Psoas muscle (tissue), 7 donors: ENCODE measurements at regions not wholly inside any gene's neighbourhood (a gene's known extent, or its start where the extent isn't known, plus 50 kb on each side); places are given as distances from the start of the nearest gene placed in this dataset.

Experiments
- ATAC-seq, 4 donors: fragments of 200-7000 bp; cut with Tn5 transposase; one replicate each; pipeline ENCODE4 v1.9.1; 2020; ENCODE audit warnings: moderate library complexity in 3 of 4, mild to moderate bottlenecking in 2 of 4
- DNase-seq, 2 donors: peaks; one replicate each; pipeline ENCODE4 v3.0.0-alpha.2; 2020
- H3K27ac ChIP-seq: fragments of 200-600 bp; one replicate; pipeline ENCODE4 v1.8.0; 2022
- H3K27me3 ChIP-seq, 3 donors: fragments of 200-600 bp in 1 of 3; one replicate each; pipeline versions ENCODE4 v1.6.1 to v1.8.0; 2013 to 2022; ENCODE audit warnings: low read length in 2 of 3, mild to moderate bottlenecking in 2 of 3, moderate library complexity in 1 of 3; ENCODE audit not compliant: insufficient read depth in 3 of 3
- H3K36me3 ChIP-seq, 2 donors: fragments of 200-600 bp in 1 of 2; one replicate each; pipeline versions ENCODE4 v1.6.1 to v1.8.0; 2013 to 2022; ENCODE audit warnings: low read depth in 1 of 2, mild to moderate bottlenecking in 1 of 2, moderate library complexity in 1 of 2; ENCODE audit not compliant: insufficient read depth in 1 of 2
- H3K4me1 ChIP-seq: fragments of 200-600 bp; one replicate; pipeline ENCODE4 v1.8.0; 2022
- H3K4me3 ChIP-seq: fragments of 200-600 bp; one replicate; pipeline ENCODE4 v1.8.0; 2022; ENCODE audit warnings: mild to moderate bottlenecking
- H3K9me3 ChIP-seq: fragments of 200-600 bp; one replicate; pipeline ENCODE4 v1.8.0; 2022
- WGBS, 3 donors: extraction: QIAGEN DNeasy Blood & Tissue Kit; methylation state at CpG; one replicate each; pipeline versions ENCODE4 v1.1.6 to v1.1.7; 2013; 5-methylcytosine and 5-hydroxymethylcytosine counted together
- intact Hi-C, 2 donors: fragments of 100-400 bp; cut with DNase I; formaldehyde crosslinking; loops; one replicate each; pipeline versions ENCODE4 v1.11.0 to v1.14.2; 2022
- TF ChIP-seq, protein P1 (sequence below): fragments of 200-600 bp; IDR thresholded peaks from one replicate; pipeline ENCODE4 v1.8.0; 2022; ENCODE audit warnings: antibody characterized with exemption
- donor health status: healthy with polysubstance abuse.
- donor health status: DM: no; HTN: no; CAD: no; lungs with moderate emphysema.
- donor health status: Bipolar disorder and iron deficiency.
- donor health status: healthy.
- donor health status: DM: yes; HTN: yes; CAD: no.
- donor health status: DM: no; HTN: no; CAD: no.
- donor health status: DM: yes; HTN: yes; CAD: no.

DNA sequence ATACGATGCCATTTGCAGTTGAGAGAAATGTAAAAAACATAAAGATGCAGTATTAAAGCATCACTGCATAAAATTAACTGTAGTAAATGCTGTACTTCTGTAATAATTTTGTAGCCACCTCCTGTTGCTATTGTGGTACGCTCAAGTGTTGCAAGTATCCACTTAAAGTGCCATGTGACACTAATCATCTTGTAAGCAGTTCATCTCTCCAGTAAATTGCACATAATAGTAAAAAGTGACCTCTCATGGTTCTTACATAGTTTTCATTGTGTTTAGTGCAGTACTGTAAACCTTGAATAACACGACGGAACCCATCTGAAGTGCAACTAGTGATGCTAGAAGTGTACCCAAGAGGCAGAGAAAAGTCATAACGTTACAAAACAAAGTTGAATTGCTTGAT lies 190.1 kb upstream of the VGLL2 start:
- TF ChIP-seq, protein P1, sequence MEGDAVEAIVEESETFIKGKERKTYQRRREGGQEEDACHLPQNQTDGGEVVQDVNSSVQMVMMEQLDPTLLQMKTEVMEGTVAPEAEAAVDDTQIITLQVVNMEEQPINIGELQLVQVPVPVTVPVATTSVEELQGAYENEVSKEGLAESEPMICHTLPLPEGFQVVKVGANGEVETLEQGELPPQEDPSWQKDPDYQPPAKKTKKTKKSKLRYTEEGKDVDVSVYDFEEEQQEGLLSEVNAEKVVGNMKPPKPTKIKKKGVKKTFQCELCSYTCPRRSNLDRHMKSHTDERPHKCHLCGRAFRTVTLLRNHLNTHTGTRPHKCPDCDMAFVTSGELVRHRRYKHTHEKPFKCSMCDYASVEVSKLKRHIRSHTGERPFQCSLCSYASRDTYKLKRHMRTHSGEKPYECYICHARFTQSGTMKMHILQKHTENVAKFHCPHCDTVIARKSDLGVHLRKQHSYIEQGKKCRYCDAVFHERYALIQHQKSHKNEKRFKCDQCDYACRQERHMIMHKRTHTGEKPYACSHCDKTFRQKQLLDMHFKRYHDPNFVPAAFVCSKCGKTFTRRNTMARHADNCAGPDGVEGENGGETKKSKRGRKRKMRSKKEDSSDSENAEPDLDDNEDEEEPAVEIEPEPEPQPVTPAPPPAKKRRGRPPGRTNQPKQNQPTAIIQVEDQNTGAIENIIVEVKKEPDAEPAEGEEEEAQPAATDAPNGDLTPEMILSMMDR: no peak
- ATAC-seq: no peak
- WGBS, 3 donors: 82 to 87% (median 84%) methylated on average over 5 of the region's 5 CpGs
- no peaks in the 10 kb centered on the region for H3K4me1 ChIP-seq
- H3K9me3 ChIP-seq: no peaks in the 10 kb centered on the region
- no peaks in the 10 kb centered on the region for H3K27me3 ChIP-seq
- no peak overlapping the region for H3K27ac ChIP-seq
- no peak overlapping the region for H3K4me3 ChIP-seq
- H3K36me3 ChIP-seq: no peaks in the 10 kb centered on the region
- intact Hi-C loops: no loop called here
- DNase-seq: no peak

DNA sequence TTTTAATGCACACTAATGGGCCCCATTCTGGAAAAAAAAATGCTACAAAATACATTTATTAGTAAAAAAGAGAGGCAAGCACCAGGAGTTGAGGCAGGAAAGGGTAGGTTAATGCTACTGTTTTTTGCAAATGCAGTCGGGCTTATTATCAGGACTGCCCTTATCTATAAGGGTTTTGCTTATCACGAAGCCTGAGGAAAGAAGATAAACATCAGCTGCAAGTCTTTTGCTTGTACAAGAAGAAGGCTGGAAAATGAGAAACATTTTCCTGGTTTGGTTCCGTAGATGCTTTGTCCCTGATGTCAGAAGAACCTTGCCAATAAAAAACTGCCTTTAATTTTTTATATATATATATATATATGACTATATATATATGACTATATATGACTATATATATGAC lies 189.3 kb upstream of the VGLL2 start:
- WGBS, 3 donors: 80 to 87% (median 87%) methylated on average over 3 of the region's 3 CpGs
- no peak overlapping the region for H3K27ac ChIP-seq

DNA sequence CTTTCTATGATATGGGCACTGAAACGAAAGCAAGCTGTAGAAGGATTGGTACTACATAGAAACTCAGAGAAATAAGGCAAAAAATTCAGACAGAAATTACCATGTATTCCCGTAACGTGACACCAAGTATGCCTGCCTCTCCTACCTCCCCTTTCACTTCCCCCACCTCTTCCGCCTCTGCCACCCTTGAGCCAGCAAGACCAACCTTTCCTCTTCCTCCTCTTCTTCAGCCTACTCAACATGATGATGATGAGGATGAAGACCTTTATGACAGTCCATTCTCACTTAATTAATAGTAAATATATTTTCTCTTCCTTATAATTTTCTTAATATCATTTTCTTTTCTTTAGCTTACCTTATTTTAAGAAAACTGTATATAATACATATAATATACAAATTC lies 188.1 kb upstream of the VGLL2 start:
- Histone ChIP-seq H3K9me3 (no peaks in the 10 kb centered on the region), H3K4me1 (no peaks in the 10 kb centered on the region), H3K27ac (no peak overlapping the region), H3K4me3 (no peak overlapping the region), H3K27me3 (no peaks in the 10 kb centered on the region), H3K36me3 (no peaks in the 10 kb centered on the region)
- TF ChIP-seq, protein P1: no peak
- intact Hi-C loops: loop anchor here in 1 of 2 donors (2.0 kb wide), 1 partner anchor 72 kb away; no protein-coding TSS in a partner anchor
- ATAC-seq: no peak
- 88 to 93% (median 88%) methylated on average over 4 of the region's 4 CpGs for WGBS, 3 donors
- DNase-seq: no peak

More for the DNA sequence above, 189.3 kb upstream of the VGLL2 start:
- no peaks in the 10 kb centered on the region for H3K4me1 ChIP-seq
- DNase-seq (no peak), ATAC-seq (no peak)
- H3K4me3 ChIP-seq: no peak overlapping the region
- TF ChIP-seq, protein P1: no peak
- no peaks in the 10 kb centered on the region for H3K27me3 ChIP-seq
- intact Hi-C loops: loop anchor here in 1 of 2 donors (2.0 kb wide), 1 partner anchor 71 kb away; no protein-coding TSS in a partner anchor
- no peaks in the 10 kb centered on the region for H3K36me3 ChIP-seq
- H3K9me3 ChIP-seq: no peaks in the 10 kb centered on the region

GRCh38 chr6:117078624-117079023 lies 186.7 kb upstream of the VGLL2 start:
- 71 to 77% (median 75%) methylated on average over 2 of the region's 2 CpGs for WGBS, 3 donors
- intact Hi-C loops: no loop called here
- Histone ChIP-seq H3K27me3 (no peaks in the 10 kb centered on the region), H3K9me3 (no peaks in the 10 kb centered on the region), H3K4me1 (no peaks in the 10 kb centered on the region), H3K27ac (no peak overlapping the region), H3K4me3 (no peak overlapping the region), H3K36me3 (no peaks in the 10 kb centered on the region)
- no peak for DNase-seq
- TF ChIP-seq, protein P1: no peak
- no peak for ATAC-seq

GRCh38 chr6:117079951-117080350 lies 185.4 kb upstream of the VGLL2 start:
- no peaks in the 10 kb centered on the region for H3K4me1 ChIP-seq
- intact Hi-C loops: no loop called here
- H3K36me3 ChIP-seq: no peaks in the 10 kb centered on the region
- DNase-seq (no peak), ATAC-seq (no peak)
- 49 to 66% (median 52%) methylated on average over 2 of the region's 2 CpGs for WGBS, 3 donors
- TF ChIP-seq, protein P1: no peak
- H3K27me3 ChIP-seq: no peaks in the 10 kb centered on the region
- no peak overlapping the region for H3K4me3 ChIP-seq
- H3K9me3 ChIP-seq: no peaks in the 10 kb centered on the region
- H3K27ac ChIP-seq: no peak overlapping the region
